Right kidney (tissue), 1 donor: ENCODE measurements at regions not wholly inside any gene's neighbourhood (a gene's known extent, or its start where the extent isn't known, plus 50 kb on each side); places are given as distances from the start of the nearest gene placed in this dataset.

Experiments used
- DNase-seq: peaks from one replicate; pipeline ENCODE4 v3.0.0-alpha.2; 2016

DNA sequence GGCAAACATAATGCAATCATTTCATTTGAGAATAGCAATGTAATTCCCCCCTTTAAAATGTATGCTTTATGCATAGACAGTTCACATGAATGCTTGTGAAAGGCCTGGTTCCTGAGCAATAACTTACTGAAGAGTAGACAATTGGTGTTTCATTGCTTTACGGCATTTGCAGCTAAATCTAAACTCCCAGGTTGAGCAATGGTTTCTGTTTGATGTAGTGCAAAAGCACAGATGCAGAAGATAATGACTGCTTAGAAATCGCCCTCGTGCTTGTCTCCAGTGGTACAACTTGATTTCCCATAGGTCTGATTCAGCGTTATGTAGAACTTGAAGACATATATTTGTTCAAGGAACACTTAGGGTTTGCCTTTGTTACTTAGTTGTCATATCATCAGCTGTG is 1018.3 kb downstream of the DIAPH3 start:
- no peak for DNase-seq

DNA sequence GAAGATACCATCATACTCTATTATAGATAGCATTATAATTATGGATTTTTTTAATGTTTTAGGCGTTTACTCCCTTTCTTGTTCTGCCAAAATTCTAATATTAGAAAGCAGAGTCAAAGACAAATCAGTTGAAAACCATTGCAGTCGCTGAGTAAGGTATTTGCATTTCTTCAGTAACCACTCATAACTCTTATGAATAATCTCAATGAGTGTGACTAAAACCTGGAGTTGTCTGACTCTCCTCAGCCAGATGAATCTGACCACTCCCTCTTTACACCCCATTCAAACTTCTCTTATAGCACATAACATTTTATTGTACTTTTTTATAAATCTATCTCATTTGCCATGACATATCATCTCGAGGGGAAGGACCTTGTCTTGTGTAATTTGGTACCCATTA is 1006.5 kb downstream of the DIAPH3 start:
- DNase-seq: no peak

DNA sequence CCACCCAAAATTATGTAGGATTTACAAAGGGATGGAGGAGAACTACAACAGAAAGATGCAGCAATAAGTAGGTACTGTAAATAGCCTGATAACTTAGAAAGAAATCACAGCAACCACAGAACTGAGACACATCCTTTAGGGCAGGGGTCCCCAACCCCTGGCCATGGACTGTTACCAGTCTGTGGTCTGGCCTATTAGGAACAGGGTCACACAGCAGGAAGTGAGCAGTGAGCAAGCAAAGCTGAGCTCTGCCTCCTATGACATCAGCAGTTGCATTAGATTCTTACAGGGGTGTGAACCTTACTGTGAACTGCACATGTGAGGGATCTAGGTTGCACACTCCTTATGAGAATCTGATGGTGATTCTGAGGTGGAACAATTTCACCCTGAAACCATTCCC is 997.6 kb downstream of the DIAPH3 start:
- DNase-seq: no peak

DNA sequence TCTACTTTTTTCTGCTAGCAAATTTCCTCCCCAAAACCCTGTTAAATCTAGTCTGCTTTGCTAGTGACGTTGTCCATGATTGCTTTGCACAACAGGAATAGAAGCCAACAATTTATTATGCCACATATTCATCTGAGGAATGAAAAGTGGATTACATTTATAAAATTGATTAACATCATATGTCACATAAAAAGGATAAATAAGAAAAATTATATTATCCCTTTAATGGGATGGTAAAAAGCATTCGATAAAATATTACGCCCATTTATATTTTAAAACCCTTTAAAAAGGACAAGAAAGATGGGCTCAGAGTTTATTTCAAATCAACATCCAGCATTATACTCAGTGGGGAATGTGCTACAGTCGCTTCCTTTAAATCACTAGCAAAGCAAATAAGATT is 991.7 kb downstream of the DIAPH3 start:
- DNase-seq: no peak

DNA sequence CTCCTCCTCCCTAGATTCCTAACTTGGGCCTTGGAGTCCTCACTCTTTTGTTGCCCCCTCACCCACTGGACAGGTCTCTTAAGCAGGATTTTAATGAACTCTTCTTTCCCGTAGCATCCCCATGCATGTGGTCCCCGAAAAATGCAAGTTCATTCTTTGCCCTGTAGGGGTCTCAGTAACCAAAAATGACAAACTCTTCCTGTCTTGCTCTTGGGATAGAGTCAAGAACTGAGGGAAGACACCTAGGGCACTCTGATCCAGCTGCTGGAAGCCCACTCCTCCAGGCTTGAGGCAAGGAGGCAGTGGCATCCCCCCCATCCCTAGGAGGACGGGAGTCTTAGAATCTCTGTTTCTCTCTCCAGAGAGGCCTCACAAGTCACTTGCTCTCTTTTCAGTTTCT is 987.0 kb downstream of the DIAPH3 start:
- no peak for DNase-seq

DNA sequence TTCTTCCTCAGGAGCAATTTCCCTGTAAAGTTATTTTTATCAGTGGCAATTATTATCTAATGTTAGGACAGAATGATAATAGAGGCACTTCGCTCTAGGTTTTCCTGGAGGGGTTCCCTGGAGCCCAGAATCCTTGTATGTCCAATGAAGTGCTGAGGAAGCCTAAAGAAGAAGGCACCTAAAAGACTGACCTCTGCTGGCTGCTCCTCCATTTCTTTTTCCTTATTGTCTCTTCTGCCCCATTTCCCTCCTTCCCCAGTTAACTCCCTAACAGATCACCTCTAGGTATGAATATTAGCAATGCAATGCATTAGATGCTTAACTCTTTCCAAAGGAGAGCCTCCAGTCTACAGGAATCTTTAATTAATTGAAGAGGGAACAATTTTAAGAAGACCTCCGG is 985.4 kb downstream of the DIAPH3 start:
- no peak for DNase-seq

DNA sequence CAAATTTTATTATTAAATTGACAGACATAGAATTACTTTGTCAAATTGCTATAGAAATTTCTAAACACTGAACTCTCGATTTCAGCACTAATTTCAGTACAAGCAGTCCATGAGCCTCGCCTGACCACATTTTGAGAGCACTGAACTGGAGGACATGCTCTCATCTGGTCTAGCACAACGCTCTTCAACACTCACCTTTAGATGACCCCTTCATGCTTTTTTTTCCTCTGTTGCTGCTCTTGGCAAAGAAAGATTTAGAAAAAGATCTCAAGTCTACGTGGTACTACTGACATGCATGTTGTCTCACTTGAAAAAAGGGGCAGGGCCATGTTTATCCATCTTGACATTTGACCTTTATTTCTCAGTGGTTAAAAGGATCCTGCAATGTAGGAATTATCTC is 981.5 kb downstream of the DIAPH3 start:
- DNase-seq: no peak

DNA sequence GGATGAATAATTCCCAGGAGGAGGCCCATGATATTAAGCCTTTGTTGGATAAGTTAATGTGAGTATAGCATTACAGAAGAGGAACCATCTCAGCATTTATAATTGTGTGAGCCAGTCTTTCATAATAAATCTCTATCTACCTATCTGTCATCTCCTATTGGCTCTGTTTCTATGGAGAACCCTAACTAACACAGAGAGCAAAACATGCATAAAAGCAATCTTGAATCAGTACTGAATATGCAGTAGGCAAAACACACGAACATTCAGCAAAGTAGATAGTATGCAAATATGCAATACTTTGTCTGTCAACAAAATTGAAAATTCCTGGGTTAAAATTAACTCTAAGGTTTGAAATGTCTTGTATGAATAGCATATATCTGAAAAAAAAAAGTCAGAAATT is 966.3 kb downstream of the DIAPH3 start:
- no peak for DNase-seq

DNA sequence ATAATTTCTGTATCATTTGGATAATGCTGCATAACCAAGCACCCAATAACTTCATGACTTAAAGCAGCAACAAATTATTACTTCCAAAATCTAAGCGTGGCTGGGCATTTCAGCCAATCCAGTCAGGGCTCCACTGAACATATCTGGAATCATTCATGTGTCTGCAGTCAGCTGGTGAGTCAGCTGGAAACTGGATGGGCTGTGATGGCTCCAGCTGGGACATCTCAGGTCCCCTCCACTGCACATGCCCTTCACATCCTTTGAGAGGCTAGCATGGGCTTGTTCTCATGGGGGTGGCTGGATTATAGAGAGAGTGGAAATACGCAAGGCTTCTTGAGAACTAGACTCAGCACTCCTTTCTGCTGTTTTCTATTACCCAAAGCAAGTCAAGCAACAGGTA is 961.9 kb downstream of the DIAPH3 start:
- DNase-seq: no peak

DNA sequence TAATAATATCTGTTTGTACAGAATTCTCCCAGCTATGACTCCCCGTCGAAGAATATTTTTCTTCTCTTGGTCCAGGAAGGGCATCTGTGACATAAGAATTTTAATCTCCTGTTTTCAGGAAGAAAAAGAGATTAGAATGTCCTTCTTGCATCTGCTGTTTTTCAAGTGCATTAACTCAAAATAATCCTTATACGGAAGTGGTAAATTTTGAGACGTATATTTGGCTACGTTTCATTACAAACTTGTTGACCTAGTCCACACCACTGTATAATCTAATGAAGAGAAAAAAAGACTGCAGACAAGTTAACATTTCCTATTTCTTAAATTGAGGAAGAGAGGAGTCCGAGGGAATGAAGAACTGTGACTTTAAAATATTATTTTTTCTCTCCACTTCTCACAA is 959.9 kb downstream of the DIAPH3 start:
- no peak for DNase-seq

DNA sequence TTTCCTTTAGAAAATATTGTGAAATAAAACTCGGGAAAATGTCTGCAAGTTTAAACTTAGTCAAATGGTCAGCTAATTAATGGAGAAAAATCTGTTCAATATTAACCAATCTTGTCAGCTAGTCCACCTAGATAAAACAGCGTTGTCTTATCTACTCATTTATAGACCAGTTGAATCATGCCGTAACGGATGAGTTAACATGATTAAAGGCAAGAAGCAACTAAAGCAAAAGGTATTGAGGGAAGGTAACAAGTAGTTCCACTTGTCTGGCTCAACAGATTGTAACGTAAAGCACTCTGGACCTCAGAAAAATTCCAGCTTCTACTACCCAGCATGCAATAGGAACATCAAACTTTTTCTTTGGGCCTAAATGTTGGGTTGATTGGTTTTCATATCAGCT is 958.2 kb downstream of the DIAPH3 start:
- no peak for DNase-seq

DNA sequence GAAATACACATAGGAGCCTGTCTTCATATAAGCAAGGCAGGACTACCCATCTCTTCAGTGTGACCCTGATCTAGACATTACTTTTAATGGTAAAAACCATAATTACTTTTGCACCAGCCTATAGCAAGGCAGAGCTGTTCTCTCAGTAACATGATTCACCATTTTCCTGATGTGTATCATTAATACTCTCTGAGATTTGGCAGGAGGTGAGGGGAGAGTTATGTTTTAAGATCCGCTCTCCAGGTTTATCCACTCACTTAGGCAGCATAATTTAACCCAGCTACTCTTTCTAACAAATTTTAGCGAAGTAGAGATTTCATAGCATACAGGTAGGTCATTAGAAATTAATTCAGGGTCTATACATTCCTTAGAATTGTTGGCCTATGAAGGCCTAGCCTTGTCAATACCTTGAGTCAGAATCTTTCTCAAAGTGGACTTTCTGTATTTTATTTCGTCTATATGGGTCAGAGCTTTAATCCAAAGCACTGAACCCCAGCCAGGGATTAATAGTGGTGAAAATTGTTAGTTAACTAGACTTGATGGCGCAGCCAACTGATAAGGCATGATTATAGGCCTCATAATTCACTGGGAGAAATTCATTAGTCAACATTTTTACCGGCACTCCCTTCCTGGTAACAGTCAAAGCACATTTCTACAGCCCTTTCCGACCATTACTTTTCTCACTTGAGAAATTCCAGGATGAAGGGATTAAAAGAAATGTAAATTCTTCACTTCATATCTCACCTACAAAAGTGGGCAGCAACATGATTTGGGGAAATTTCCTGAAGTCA is 955.1 kb downstream of the DIAPH3 start:
- no peak for DNase-seq

DNA sequence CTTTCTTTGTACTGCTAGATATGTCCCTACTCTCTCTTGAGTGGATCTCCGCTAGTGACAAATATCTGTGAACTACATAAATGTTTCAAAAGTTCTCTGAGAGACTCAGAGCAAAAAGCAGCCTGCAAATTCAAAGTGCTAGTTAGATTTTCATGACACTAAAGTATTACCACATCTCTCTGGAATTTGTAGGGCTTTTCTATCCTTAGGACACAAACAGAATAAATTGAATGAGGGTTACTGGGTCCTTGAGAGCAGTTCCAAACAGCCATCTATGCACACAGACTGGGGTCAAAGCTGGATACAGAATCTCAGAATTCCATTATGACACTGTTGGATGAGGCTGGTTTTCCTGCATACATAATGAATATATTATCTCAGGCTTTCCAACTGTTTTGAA is 953.2 kb downstream of the DIAPH3 start:
- DNase-seq: no peak

DNA sequence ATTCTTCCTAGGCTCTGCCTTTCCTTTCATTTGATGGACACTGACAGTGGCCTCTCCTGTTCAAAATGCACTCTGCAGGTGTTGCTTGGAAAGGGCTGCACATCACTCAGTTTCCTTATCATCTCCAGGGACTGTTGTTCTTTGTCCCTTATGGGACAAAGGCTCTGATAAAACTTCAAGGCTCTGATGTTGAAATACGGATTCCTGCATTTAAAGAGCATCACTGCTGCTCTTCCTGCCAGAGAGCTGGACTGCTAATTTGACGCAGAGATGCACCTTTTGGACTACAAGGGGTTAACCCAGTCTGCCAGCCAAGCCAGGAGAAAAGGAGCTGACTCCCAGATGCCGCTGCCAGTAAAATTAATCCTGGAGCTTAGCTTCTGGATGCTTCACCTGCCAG is 952.1 kb downstream of the DIAPH3 start:
- no peak for DNase-seq

DNA sequence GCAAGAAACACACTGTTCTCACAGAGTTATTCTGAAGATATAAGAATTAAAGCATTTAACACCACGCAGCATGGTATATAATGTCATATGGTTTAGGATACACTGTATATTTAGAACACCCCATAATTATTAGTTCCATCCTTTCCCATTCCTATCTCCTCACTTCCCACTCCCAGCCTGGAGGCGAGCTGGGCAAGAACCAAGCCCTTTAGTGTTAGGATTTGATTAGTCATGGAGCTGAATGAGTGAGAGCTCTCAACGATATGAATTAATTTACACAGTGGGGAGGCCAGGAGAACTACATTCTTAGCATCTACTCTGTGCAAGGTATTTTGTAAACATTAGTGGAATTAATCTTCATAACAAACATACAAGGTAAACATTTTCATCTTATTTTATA is 934.3 kb downstream of the DIAPH3 start:
- DNase-seq: no peak

DNA sequence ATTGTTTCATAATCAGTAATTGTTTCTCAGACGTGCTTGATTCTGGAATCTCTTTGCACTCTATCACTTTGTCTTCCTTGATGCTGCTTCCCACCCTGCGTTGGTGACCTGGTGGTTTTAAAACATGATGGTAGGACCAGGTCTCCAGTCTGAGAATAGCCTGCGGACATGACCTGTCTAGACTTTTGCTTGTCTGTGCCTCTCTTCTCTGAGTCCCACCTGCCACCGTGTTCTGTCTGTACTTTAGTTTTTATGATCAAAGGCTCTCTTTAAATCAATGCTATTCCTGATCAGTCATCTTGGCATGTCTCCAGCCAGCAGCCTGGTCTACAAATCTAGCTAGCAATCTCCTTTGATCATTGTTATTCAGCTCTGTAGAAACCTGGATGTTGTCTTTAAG is 933.9 kb downstream of the DIAPH3 start:
- no peak for DNase-seq

DNA sequence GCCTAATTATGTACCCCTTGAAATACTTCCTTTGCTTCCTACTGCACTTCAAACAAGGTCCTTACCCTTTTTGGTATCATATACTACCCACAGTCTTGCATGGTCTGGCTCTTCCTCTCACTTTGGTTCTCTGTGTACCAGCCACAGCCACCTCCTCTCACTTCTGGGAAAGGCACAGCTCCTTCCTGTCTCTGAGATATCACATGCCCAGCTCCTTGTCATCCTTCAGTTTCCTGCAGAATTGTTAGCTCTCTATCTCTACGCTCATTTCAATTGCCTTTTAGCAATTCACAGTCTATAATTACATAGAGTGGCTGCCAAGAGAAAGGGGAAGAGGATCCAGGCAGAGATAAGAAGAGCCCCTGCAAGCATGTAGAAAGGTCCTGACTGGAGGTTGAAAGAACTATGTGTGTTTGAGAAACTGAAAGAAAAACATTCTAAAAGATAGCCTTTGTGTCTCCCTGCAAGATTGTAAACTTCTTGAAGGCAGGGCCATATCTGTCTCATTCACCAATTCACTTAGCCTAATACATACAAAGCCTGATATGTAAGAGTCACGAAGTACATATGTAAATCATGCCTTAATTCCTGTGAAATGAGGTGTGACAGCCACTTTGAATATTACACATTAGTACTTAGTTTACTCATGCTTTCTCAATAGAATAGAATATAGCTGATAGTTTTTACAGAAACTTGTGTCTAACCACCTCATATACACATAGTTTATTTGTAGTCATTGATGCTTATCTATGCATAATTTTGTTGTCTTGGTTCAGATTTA is 933.1 kb downstream of the DIAPH3 start:
- DNase-seq: no peak

DNA sequence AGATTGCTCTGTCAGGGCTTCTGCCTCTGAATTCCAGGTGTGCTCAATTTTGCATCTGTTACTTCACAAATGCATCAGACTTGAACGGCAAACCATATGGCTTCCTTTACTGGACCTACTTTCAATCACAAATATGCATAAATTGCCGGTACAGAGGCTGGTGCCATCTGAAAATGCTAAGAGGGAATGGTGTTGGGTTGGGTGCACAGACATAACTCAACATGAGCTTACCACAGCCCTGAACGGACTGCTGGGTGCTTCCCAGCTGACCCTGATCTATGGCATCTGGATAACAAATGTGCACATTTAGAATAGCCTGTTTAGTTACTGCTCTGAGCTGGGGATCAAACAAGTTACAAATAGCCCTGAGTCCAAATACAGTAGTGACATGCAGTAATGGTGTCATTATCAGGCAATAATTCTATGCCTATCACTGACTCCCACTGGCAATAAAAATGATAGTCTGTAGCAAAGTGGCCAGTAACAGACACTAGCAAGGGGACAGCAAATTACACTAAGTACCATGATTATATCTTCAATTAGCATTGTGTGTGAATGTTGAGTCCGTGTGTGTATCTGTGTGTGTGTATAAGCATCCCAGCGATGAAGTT is 927.3 kb downstream of the DIAPH3 start:
- DNase-seq: no peak

DNA sequence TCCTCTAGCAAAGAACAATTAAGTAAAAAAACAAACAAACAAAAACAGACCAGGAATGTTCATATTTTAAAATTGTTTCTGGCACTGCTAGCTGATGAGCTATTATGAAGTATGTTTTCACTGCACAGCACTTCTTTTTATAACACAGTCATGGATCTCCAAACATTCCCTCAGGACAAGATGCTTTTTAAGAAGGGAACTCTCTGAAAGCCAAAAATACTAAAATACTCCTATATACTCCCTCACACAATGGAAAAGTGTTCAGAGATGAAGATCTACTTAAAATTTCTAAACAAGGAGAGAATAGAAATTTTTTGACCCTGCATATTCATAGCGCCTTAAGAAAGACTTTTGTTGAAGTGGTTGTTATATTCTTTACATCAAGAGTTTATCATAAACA is 926.8 kb downstream of the DIAPH3 start:
- no peak for DNase-seq

DNA sequence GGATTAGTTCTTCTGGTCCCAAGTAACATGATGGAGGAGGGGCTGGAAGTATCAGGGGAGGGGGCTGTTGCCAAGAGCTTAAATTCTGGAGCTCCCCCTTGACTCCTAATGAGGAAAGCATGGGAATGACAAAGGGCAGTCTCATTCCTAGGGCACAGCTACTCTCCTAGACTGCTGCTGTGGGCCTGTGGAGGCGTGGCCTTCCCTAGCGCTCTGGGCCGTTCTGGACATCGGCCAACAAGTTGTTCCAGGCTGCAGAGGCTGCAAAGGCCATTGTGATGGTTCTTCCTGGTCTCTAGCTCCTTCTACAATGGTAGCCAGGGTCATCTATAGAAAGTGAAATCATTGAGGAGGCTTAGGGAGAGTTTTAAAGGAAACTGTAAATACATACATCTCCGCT is 916.6 kb downstream of the DIAPH3 start:
- DNase-seq: no peak

DNA sequence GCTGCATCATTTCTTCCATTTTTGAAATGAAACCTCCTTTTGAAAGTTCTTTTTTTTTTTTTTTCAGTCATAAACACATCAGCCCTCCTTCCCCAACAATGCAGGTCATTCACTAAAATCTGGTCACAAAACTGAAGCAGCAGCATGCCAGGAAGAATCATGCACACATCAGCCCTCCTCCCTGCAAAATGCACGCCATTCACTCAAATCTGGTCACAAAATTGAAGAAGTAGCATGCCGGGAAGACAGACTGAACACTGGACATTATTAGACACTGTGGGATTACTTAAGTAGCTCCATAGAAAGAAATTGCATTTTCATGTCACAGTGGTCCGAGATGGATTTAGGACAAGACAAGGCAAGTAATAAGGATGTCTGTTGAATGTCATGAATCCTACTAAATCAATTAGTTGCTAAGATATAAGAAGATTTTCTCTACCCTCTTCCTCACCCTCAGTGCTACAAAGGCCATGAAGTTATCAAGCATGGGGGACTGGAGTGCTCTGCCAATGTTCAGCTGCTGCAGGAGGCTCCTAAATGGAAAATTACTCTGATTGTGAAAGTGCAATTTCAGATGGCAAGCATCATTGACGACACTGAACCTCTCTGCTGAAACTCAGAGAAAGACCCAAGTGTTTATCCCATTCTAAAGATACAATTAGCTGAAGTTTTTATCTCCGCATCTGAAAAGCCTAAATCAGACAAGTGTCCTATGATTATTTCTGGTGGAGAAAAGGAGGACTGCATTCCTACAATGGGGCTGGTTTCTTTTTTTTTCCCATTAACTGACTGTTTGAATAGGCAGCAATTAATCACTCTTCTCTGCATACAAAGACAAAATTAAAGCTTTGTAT is 913.2 kb downstream of the DIAPH3 start:
- no peak for DNase-seq

DNA sequence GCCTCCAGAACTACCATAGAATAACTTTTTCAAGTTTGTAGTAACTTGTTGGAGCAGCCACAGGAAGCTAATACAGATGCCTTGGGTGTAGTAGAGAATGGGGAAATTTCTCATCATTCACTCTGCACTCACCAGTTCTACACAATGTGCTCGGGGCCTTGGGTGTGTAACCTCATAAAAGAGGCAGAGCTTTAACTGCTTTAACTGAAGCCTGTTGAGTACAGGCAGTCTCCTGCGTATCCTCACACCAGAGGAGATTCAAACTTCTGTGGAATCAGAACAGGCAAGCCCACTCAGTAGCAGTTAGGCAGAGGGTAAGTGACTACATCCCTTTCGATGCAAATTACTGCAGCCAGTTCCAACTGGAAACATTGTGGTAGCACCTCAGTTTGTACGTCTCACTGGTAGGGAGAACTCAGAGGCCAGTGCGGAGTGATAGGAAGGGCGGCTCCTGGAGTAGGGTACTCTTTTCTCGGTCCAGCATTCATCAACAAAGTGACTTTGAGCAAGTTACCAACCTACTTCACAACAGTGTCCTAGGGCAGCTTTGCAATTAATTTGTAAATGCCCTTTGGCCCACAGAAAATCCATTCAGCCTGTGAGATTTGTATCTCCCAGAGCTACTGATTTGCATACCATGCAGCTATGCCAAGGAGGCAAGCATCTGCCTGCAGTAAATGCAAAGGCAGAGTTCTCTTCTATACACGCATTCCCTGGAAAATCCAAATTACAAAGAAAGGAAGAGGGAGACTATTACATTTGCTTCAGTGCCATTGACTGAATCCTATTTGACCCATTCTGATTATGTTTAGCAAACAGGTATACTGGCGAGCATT is 904.3 kb downstream of the DIAPH3 start:
- no peak for DNase-seq
